Mesenchymal stem cell (in vitro differentiated cells and primary cell): ENCODE measurements at regions not wholly inside any gene's neighbourhood (a gene's known extent, or its start where the extent isn't known, plus 50 kb on each side); places are given as distances from the start of the nearest gene placed in this dataset.
A peak's percentile ranks its signal among the peaks of the same experiment; 100 is the strongest.
"Not testable (repeated sequence)": the region's sequence is repeated elsewhere in the genome, so short reads cannot be mapped to it uniquely, and the experiment has no call there.

Experiments
- DNase-seq: peaks from one replicate; pipeline ENCODE4 v3.0.0-alpha.2; 2013
- H2AFZ ChIP-seq: one replicate; pipeline ENCODE4 v1.6.1; 2013; ENCODE audit warnings: low read depth, mild to moderate bottlenecking, control low read depth, inconsistent platforms, low read length, moderate library complexity
- H2AK5ac ChIP-seq: 2 replicates; pipeline ENCODE4 v1.6.1; 2013; ENCODE audit warnings: low read length, moderate library complexity, mild to moderate bottlenecking, inconsistent platforms; ENCODE audit not compliant: severe bottlenecking
- H2BK120ac ChIP-seq: one replicate; pipeline ENCODE4 v1.6.1; 2013; ENCODE audit warnings: low read depth, mild to moderate bottlenecking, inconsistent platforms, low read length, moderate library complexity
- H2BK12ac ChIP-seq, 2 experiments: one replicate each; pipeline ENCODE4 v1.6.1; 2013; ENCODE audit warnings: inconsistent platforms in 2 of 2, low read length in 2 of 2, mild to moderate bottlenecking in 2 of 2, moderate library complexity in 2 of 2, control low read depth in 1 of 2
- H2BK15ac ChIP-seq: one replicate; pipeline ENCODE4 v1.6.1; 2013; ENCODE audit warnings: mild to moderate bottlenecking, low read depth, inconsistent platforms; ENCODE audit not compliant: poor library complexity, severe bottlenecking
- H2BK5ac ChIP-seq: 2 replicates; pipeline ENCODE4 v1.6.1; 2013; ENCODE audit warnings: low read depth, mild to moderate bottlenecking, low read length, control low read depth, inconsistent platforms; ENCODE audit not compliant: poor library complexity, severe bottlenecking
- H3K14ac ChIP-seq, 2 experiments: one replicate each; pipeline ENCODE4 v1.6.1; 2013; ENCODE audit warnings: inconsistent platforms in 2 of 2, low read length in 2 of 2, control low read depth in 1 of 2, mild to moderate bottlenecking in 1 of 2, moderate library complexity in 1 of 2
- H3K18ac ChIP-seq, 2 experiments: one replicate each; pipeline ENCODE4 v1.6.1; 2013; ENCODE audit warnings: inconsistent platforms in 2 of 2, low read length in 2 of 2, control low read depth in 1 of 2, low read depth in 1 of 2, mild to moderate bottlenecking in 1 of 2
- H3K23ac ChIP-seq, 2 experiments: one replicate each; pipeline ENCODE4 v1.6.1; 2013; ENCODE audit warnings: inconsistent platforms in 2 of 2, low read length in 2 of 2, mild to moderate bottlenecking in 2 of 2, moderate library complexity in 2 of 2, control low read depth in 1 of 2
- H3K27ac ChIP-seq: 2 replicates; pipeline ENCODE4 v1.5.1; 2013; ENCODE audit warnings: mild to moderate bottlenecking, moderate library complexity, low read length, control low read depth, inconsistent platforms; ENCODE audit not compliant: poor library complexity, severe bottlenecking
- H3K27me3 ChIP-seq, 2 experiments: 2 replicates each; pipeline versions ENCODE4 v1.6.1 to v1.7.0; 2013; ENCODE audit warnings: low read length in 2 of 2, mild to moderate bottlenecking in 2 of 2, moderate library complexity in 2 of 2, control low read depth in 1 of 2, inconsistent platforms in 1 of 2; ENCODE audit not compliant: control insufficient read depth in 1 of 2, insufficient read depth in 1 of 2
- H3K36me3 ChIP-seq, 2 experiments: 2 replicates each; pipeline versions ENCODE4 v1.6.1 to v1.7.0; 2013; ENCODE audit warnings: low read length in 2 of 2, control low read depth in 1 of 2, inconsistent platforms in 1 of 2, low read depth in 1 of 2, mild to moderate bottlenecking in 1 of 2; ENCODE audit not compliant: insufficient read depth in 2 of 2, control insufficient read depth in 1 of 2
- H3K4ac ChIP-seq, 2 experiments: one replicate each; pipeline ENCODE4 v1.6.1; 2013; ENCODE audit warnings: inconsistent platforms in 2 of 2, low read length in 2 of 2, mild to moderate bottlenecking in 2 of 2, moderate library complexity in 2 of 2, control low read depth in 1 of 2, low read depth in 1 of 2
- H3K4me1 ChIP-seq: 2 replicates; pipeline ENCODE4 v1.6.1; 2013; ENCODE audit warnings: low read depth, low read length, control low read depth; ENCODE audit not compliant: control insufficient read depth, insufficient read depth
- H3K4me2 ChIP-seq: 2 replicates; pipeline ENCODE4 v1.6.1; 2013; ENCODE audit warnings: low read length, mild to moderate bottlenecking, inconsistent platforms; ENCODE audit not compliant: poor library complexity, severe bottlenecking
- H3K4me3 ChIP-seq, 2 experiments: 2 replicates each; pipeline versions ENCODE4 v1.5.1 to v1.7.0; 2013; ENCODE audit warnings: low read length in 2 of 2, mild to moderate bottlenecking in 2 of 2, control low read depth in 1 of 2, low read depth in 1 of 2; ENCODE audit not compliant: insufficient read depth in 1 of 2
- H3K79me1 ChIP-seq: replicated peaks from 2 replicates; pipeline ENCODE4 v1.6.1; 2013; ENCODE audit warnings: mild to moderate bottlenecking, control low read depth, low read length, inconsistent platforms; ENCODE audit not compliant: poor library complexity, severe bottlenecking
- H3K9ac ChIP-seq: 2 replicates; pipeline ENCODE4 v1.7.0; 2013; ENCODE audit warnings: mild to moderate bottlenecking, low read length, moderate library complexity
- H3K9me3 ChIP-seq: 2 replicates; pipeline ENCODE4 v1.7.0; 2013; ENCODE audit warnings: mild to moderate bottlenecking, low read length; ENCODE audit not compliant: control insufficient read depth
- H4K8ac ChIP-seq: one replicate; pipeline ENCODE4 v1.6.1; 2013; ENCODE audit warnings: inconsistent platforms, mild to moderate bottlenecking, low read length, moderate library complexity
- H4K91ac ChIP-seq: one replicate; pipeline ENCODE4 v1.6.1; 2013; ENCODE audit warnings: mild to moderate bottlenecking, low read length, inconsistent platforms
- WGBS: methylation state at CpG from one replicate; pipeline ENCODE4 v1.1.7; 2013; ENCODE audit warnings: mixed read lengths; 5-methylcytosine and 5-hydroxymethylcytosine counted together

DNA sequence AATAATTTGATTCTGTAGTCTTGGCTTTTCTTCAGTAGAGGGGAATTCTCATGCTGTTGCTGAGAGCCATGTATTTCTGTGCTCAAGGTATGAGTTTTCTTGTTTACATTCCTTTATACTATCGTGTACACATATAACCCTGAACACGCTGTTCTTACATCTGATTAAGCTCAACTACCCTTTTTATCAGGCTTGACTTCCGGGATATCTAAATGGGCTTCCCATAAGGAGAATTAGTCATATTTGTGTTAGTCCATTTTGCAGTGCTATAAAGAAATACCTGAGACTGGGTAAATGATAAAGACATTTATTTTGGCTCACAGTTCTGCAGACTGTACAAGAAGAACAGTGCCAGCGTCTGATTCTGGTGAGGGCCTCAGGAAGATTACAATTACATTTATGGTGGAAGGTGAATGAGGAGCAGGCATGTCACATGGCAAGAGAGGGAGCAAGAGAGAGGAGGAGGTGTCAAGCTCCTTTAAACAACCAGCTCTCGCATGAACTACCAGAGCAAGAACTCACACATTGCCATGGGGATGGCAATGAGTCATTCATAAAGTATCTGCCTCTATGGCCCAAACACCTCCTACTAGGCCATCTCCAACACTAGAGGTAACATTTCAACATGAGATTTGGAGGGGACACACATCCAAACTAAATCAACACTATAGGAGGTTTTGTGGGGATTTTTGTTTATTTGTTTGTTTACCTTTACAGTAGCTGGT is 118.2 kb downstream of the LIMS4 start:
- not testable (repeated sequence) for H3K4me1 ChIP-seq, H3K27ac ChIP-seq, H2BK120ac ChIP-seq, H3K79me1 ChIP-seq, H3K4ac ChIP-seq, H4K8ac ChIP-seq, H3K14ac ChIP-seq, H2BK15ac ChIP-seq, H2AFZ ChIP-seq, DNase-seq, H3K27me3 ChIP-seq, H3K18ac ChIP-seq, H2AK5ac ChIP-seq, H3K36me3 ChIP-seq, H3K9ac ChIP-seq, H2BK12ac ChIP-seq, H4K91ac ChIP-seq, H3K4me2 ChIP-seq, H3K4me3 ChIP-seq, H3K9me3 ChIP-seq, H3K23ac ChIP-seq, H2BK5ac ChIP-seq
- WGBS: no CpG with 5 or more reads among the region's 5 CpGs

- H3K27ac ChIP-seq, H2BK5ac ChIP-seq, H3K4me1 ChIP-seq, DNase-seq, H3K18ac ChIP-seq, H3K23ac ChIP-seq, H3K27me3 ChIP-seq, H2BK15ac ChIP-seq, H3K14ac ChIP-seq, H4K91ac ChIP-seq, H3K79me1 ChIP-seq, H2AK5ac ChIP-seq, H3K4me2 ChIP-seq, H3K9me3 ChIP-seq, H2AFZ ChIP-seq, H3K9ac ChIP-seq, H3K36me3 ChIP-seq, H2BK120ac ChIP-seq, H4K8ac ChIP-seq, H3K4ac ChIP-seq, H2BK12ac ChIP-seq, H3K4me3 ChIP-seq: not testable (repeated sequence)
These were observed 121.9 kb downstream of the LIMS4 start for GRCh38 chr2:110350718-110351117.

- not testable (repeated sequence) for H3K27me3 ChIP-seq
- WGBS: no CpG with 5 or more reads among the region's 12 CpGs
These were observed 123.7 kb downstream of the LIMS4 start for GRCh38 chr2:110348902-110349301.

GRCh38 chr2:110344405-110345035 is 128.1 kb downstream of the LIMS4 start:
- H3K23ac ChIP-seq, H3K4ac ChIP-seq, H3K9me3 ChIP-seq, H3K27me3 ChIP-seq, H3K36me3 ChIP-seq, H4K8ac ChIP-seq, H3K79me1 ChIP-seq, H4K91ac ChIP-seq, H3K4me1 ChIP-seq, H3K27ac ChIP-seq, H2AK5ac ChIP-seq, H2BK120ac ChIP-seq, H2BK15ac ChIP-seq, H2BK5ac ChIP-seq, H3K9ac ChIP-seq, H2BK12ac ChIP-seq, H3K4me2 ChIP-seq, H3K14ac ChIP-seq, H2AFZ ChIP-seq, DNase-seq, H3K4me3 ChIP-seq: not testable (repeated sequence)
- WGBS: 60% methylated on average over 1 of the region's 6 CpGs
- peak overlapping the region in 1 of 2 experiments; percentile 40 for H3K18ac ChIP-seq

More at GRCh38 chr2:110348902-110349301, 123.7 kb downstream of the LIMS4 start:
- not testable (repeated sequence) for H3K4me2 ChIP-seq, H2BK5ac ChIP-seq, H3K36me3 ChIP-seq, H2BK12ac ChIP-seq, H4K91ac ChIP-seq, H2BK120ac ChIP-seq, H4K8ac ChIP-seq, H3K4me1 ChIP-seq, H3K23ac ChIP-seq, H3K18ac ChIP-seq, H2AFZ ChIP-seq, H3K79me1 ChIP-seq, H2BK15ac ChIP-seq, H3K4ac ChIP-seq, H3K27ac ChIP-seq, H3K4me3 ChIP-seq, DNase-seq, H2AK5ac ChIP-seq, H3K9ac ChIP-seq, H3K14ac ChIP-seq, H3K9me3 ChIP-seq
